ENCODE measurements at regions not wholly inside any gene's neighbourhood (a gene's known extent, or its start where the extent isn't known, plus 50 kb on each side); places are given as distances from the start of the nearest gene placed in this dataset.
"Not testable (repeated sequence)": the region's sequence is repeated elsewhere in the genome, so short reads cannot be mapped to it uniquely, and the experiment has no call there.

GRCh38 chr21:10430005-10430404 is 91.4 kb upstream of the TPTE start:
- no peak overlapping the region for H3K4me3 Mint-ChIP-seq
- DNase-seq (ENCODE audit: extremely low spot score, unreplicated experiment): no peak
- H3K9me3 Mint-ChIP-seq: no peaks in the 10 kb centered on the region

DNA sequence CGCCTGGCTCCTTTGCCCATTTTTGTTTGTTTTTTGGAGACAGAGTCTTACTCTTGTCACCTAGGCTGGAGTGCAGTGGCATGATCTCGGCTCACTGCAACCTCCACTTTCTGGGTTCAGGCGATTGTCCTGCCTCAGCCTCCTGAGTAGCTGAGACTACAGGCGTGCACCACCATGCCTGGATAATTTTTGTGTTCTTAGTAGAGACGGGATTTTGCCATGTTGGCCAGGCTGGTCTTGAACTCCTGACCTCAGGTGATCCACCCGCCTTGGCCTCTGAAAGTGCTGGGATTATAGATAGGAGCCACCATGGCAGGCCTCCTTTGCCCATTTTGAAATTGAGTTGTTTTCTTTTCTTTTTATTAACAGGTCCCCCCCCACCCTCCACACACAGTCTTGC is 89.4 kb upstream of the TPTE start:
- H3K4me3 Mint-ChIP-seq; DNase-seq (ENCODE audit: extremely low spot score, unreplicated experiment); H3K27me3 Mint-ChIP-seq; H3K9me3 Mint-ChIP-seq; H3K27ac Mint-ChIP-seq; H3K4me1 Mint-ChIP-seq (ENCODE audit: unreplicated experiment); H3K36me3 Mint-ChIP-seq: not testable (repeated sequence)

More at GRCh38 chr21:10430005-10430404, 91.4 kb upstream of the TPTE start:
- Mint-ChIP-seq H3K4me1 (ENCODE audit: unreplicated experiment) (no peaks in the 10 kb centered on the region), H3K27me3 (no peaks in the 10 kb centered on the region), H3K27ac (no peak overlapping the region), H3K36me3 (no peaks in the 10 kb centered on the region)
- TF ChIP-seq, protein P1, sequence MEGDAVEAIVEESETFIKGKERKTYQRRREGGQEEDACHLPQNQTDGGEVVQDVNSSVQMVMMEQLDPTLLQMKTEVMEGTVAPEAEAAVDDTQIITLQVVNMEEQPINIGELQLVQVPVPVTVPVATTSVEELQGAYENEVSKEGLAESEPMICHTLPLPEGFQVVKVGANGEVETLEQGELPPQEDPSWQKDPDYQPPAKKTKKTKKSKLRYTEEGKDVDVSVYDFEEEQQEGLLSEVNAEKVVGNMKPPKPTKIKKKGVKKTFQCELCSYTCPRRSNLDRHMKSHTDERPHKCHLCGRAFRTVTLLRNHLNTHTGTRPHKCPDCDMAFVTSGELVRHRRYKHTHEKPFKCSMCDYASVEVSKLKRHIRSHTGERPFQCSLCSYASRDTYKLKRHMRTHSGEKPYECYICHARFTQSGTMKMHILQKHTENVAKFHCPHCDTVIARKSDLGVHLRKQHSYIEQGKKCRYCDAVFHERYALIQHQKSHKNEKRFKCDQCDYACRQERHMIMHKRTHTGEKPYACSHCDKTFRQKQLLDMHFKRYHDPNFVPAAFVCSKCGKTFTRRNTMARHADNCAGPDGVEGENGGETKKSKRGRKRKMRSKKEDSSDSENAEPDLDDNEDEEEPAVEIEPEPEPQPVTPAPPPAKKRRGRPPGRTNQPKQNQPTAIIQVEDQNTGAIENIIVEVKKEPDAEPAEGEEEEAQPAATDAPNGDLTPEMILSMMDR (conservative IDR thresholded peaks at IDR 0.05): no peak

DNA sequence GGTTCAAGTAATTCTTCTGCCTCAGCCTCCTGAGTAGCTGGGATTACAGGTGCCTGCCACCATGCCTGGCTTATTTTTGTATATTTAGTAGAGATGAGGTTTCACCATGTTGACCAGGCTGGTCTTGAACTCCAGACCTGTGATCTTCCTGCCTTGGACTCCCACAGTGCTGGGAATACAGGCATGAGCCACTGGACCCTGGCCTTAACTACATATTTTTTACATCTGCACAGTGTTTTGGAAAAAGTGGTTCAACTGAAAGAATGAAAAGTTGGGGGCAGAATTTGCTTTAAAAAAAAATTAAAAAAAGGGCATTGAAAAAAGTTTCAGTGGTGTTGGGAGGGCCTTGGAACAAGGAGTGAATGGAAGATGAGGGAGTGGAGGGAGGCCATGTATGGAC is 88.9 kb upstream of the TPTE start:
- not testable (repeated sequence) for H3K4me1 Mint-ChIP-seq (ENCODE audit: unreplicated experiment); H3K27ac Mint-ChIP-seq; DNase-seq (ENCODE audit: extremely low spot score, unreplicated experiment); H3K36me3 Mint-ChIP-seq; H3K9me3 Mint-ChIP-seq; H3K4me3 Mint-ChIP-seq; H3K27me3 Mint-ChIP-seq

DNA sequence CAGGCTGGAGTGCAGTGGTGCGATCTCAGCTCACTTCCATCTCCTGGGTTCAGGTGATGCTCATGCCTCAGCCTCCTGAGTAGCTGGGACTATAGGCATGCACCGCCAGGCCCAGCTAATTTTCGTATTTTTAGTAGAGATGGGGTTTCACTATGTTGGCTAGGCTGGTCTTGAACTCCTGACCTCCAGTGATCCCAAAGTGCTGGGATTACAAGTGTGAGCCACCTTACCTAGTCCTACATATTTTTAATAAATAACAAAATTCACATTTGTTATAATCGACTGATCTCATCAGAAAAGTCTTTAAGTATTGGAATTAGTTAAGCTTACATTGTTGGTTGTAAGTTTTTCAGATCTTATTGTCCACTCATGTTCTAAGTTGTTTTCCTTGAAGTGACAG is 83.4 kb upstream of the TPTE start:
- DNase-seq (ENCODE audit: extremely low spot score, unreplicated experiment): not testable (repeated sequence)

GRCh38 chr21:10440639-10441038 is 80.7 kb upstream of the TPTE start:
- H3K9me3 Mint-ChIP-seq; H3K4me3 Mint-ChIP-seq; H3K4me1 Mint-ChIP-seq (ENCODE audit: unreplicated experiment); H3K27ac Mint-ChIP-seq; H3K27me3 Mint-ChIP-seq; H3K36me3 Mint-ChIP-seq; DNase-seq (ENCODE audit: extremely low spot score, unreplicated experiment): not testable (repeated sequence)

More for the DNA sequence above, 83.4 kb upstream of the TPTE start:
- H3K9me3 Mint-ChIP-seq; H3K4me3 Mint-ChIP-seq; H3K27me3 Mint-ChIP-seq; H3K36me3 Mint-ChIP-seq; H3K27ac Mint-ChIP-seq; H3K4me1 Mint-ChIP-seq (ENCODE audit: unreplicated experiment): not testable (repeated sequence)

GRCh38 chr21:10442018-10442417 is 79.4 kb upstream of the TPTE start:
- not testable (repeated sequence) for H3K27ac Mint-ChIP-seq, H3K36me3 Mint-ChIP-seq

GRCh38 chr21:10445685-10446084 is 75.7 kb upstream of the TPTE start:
- not testable (repeated sequence) for DNase-seq (ENCODE audit: extremely low spot score, unreplicated experiment); H3K27me3 Mint-ChIP-seq; H3K9me3 Mint-ChIP-seq; H3K4me1 Mint-ChIP-seq (ENCODE audit: unreplicated experiment); H3K4me3 Mint-ChIP-seq; H3K27ac Mint-ChIP-seq; H3K36me3 Mint-ChIP-seq

More at GRCh38 chr21:10442018-10442417, 79.4 kb upstream of the TPTE start:
- H3K27me3 Mint-ChIP-seq; H3K4me1 Mint-ChIP-seq (ENCODE audit: unreplicated experiment); H3K9me3 Mint-ChIP-seq; H3K4me3 Mint-ChIP-seq; DNase-seq (ENCODE audit: extremely low spot score, unreplicated experiment): not testable (repeated sequence)

GRCh38 chr21:10449451-10449850 is 71.9 kb upstream of the TPTE start:
- H3K9me3 Mint-ChIP-seq; H3K36me3 Mint-ChIP-seq; DNase-seq (ENCODE audit: extremely low spot score, unreplicated experiment); H3K27ac Mint-ChIP-seq; H3K27me3 Mint-ChIP-seq; H3K4me3 Mint-ChIP-seq; H3K4me1 Mint-ChIP-seq (ENCODE audit: unreplicated experiment): not testable (repeated sequence)

- not testable (repeated sequence) for H3K27ac Mint-ChIP-seq; H3K4me3 Mint-ChIP-seq; H3K9me3 Mint-ChIP-seq; H3K4me1 Mint-ChIP-seq (ENCODE audit: unreplicated experiment); H3K27me3 Mint-ChIP-seq; H3K36me3 Mint-ChIP-seq; DNase-seq (ENCODE audit: extremely low spot score, unreplicated experiment)
Measured at GRCh38 chr21:10451274-10451673, 70.1 kb upstream of the TPTE start.

DNA sequence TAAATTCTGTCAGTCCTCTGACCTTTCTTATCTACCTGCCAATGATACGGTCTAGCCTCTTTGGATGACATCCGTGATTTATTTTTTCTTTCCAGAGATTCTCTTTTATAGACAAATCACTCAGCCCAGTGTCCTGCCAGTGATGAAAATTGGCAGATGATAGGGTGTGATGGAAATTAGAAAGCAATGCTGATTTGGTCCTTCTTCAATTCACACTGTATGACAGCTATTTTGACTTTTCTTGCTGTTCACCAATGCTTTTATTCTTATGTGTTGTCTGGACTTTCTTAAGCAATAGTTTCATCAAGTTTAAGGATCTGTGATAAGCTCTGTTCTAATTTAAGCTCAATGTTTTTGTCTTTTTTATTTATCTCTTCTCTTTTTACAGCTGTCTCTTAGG is 63.6 kb upstream of the TPTE start:
- H3K27ac Mint-ChIP-seq; H3K4me3 Mint-ChIP-seq; H3K9me3 Mint-ChIP-seq; H3K36me3 Mint-ChIP-seq; H3K4me1 Mint-ChIP-seq (ENCODE audit: unreplicated experiment); DNase-seq (ENCODE audit: extremely low spot score, unreplicated experiment); H3K27me3 Mint-ChIP-seq: not testable (repeated sequence)

- H3K9me3 Mint-ChIP-seq; H3K4me3 Mint-ChIP-seq; DNase-seq (ENCODE audit: extremely low spot score, unreplicated experiment); H3K4me1 Mint-ChIP-seq (ENCODE audit: unreplicated experiment); H3K36me3 Mint-ChIP-seq; H3K27me3 Mint-ChIP-seq; H3K27ac Mint-ChIP-seq: not testable (repeated sequence)
Measured at GRCh38 chr21:10460957-10461356, 60.4 kb upstream of the TPTE start.

- not testable (repeated sequence) for H3K27me3 Mint-ChIP-seq; DNase-seq (ENCODE audit: extremely low spot score, unreplicated experiment); H3K4me1 Mint-ChIP-seq (ENCODE audit: unreplicated experiment); H3K36me3 Mint-ChIP-seq; H3K4me3 Mint-ChIP-seq; H3K27ac Mint-ChIP-seq; H3K9me3 Mint-ChIP-seq
Measured at GRCh38 chr21:10461445-10461844, 59.9 kb upstream of the TPTE start.

All from type B pancreatic cell (in vitro differentiated cells).